ENCODE measurements at regions not wholly inside any gene's neighbourhood (a gene's known extent, or its start where the extent isn't known, plus 50 kb on each side); places are given as distances from the start of the nearest gene placed in this dataset.

GRCh38 chr5:86029308-86029707, 588.4 kb upstream of the COX7C start:
- Histone ChIP-seq H3K4me1 (replicated peaks in 1 of 2; ENCODE audit: control insufficient read depth in 2 of 2, insufficient read depth in 2 of 2, low read length in 2 of 2) (no peaks in the 10 kb centered on the region), H3K9ac (ENCODE audit: insufficient read depth in 1 of 2, low read depth in 2 of 2, low read length in 2 of 2) (no peak overlapping the region), H3K36me3 (ENCODE audit: control insufficient read depth, insufficient read depth, low read length) (no peaks in the 10 kb centered on the region), H4K20me1 (replicated peaks; ENCODE audit: control insufficient read depth, insufficient read depth, low read length) (no peaks in the 10 kb centered on the region), H3K79me2 (ENCODE audit: control insufficient read depth, insufficient read depth, low read length) (no peaks in the 10 kb centered on the region), H3K27ac (ENCODE audit: extremely low read depth, low read depth, low read length) (no peak overlapping the region), H3K9me1 (ENCODE audit: control insufficient read depth, insufficient read depth, low read length) (no peaks in the 10 kb centered on the region), H3K9me3 (replicated peaks; ENCODE audit: control insufficient read depth, insufficient read depth, low read depth, low read length) (no peaks in the 10 kb centered on the region), H3K4me3 (no peak overlapping the region), H3K4me2 (ENCODE audit: insufficient read depth, low read length) (no peak overlapping the region), H3K27me3 (ENCODE audit: control insufficient read depth in 2 of 2, insufficient read depth in 2 of 2, low read length in 2 of 2) (no peaks in the 10 kb centered on the region), H2AFZ (ENCODE audit: low read depth, low read length) (no peak overlapping the region)
- POLR2A ChIA-PET, result no interaction called here
- no TSS peak for BruUV-seq (replicated peaks)
- peak; percentile 28; the same call in 1 of the 2 replicates for TF ChIP-seq ARID1B (IDR thresholded peaks at IDR 0.05)
- peak; percentile 29; the same call in 1 of the 2 replicates for TF ChIP-seq TCF3 (CRISPR knock-in tag; IDR thresholded peaks at IDR 0.05)
- TF ChIP-seq HNRNPH1 (optimal IDR thresholded peaks at IDR 0.05; ENCODE audit: low read depth, low read length), result no peak
- no peak for TF ChIP-seq GABPB1 (CRISPR knock-in tag; IDR thresholded peaks at IDR 0.05)
- no peak for TF ChIP-seq ZNF395 (CRISPR knock-in tag; IDR thresholded peaks at IDR 0.05)
- no peak for TF ChIP-seq HDAC8 (tag; IDR thresholded peaks at IDR 0.05)
- 0 out of 2 replicates have a peak, but pooled peaks have one; percentile 27 for TF ChIP-seq TEAD4 (IDR thresholded peaks at IDR 0.05; ENCODE audit: low read length)
- no peak for TF ChIP-seq TEAD4 (CRISPR knock-in tag; IDR thresholded peaks at IDR 0.05; ENCODE audit: borderline replicate concordance)
- peak; percentile 51; the same call in 1 of the 2 replicates for TF ChIP-seq CBFA2T2 (conservative IDR thresholded peaks at IDR 0.05)
- TF ChIP-seq MEF2D (tag; conservative IDR thresholded peaks at IDR 0.05; ENCODE audit: low read depth), result no peak
- TF ChIP-seq PRPF4 (IDR thresholded peaks at IDR 0.05; ENCODE audit: insufficient read depth, low read depth, low read length, poor library complexity, severe bottlenecking), result no peak
- TF ChIP-seq NR2C1 (IDR thresholded peaks at IDR 0.05), result no peak
- TF ChIP-seq NR2C1 (tag; IDR thresholded peaks at IDR 0.05), result no peak
- TF ChIP-seq SNRNP70 (optimal IDR thresholded peaks at IDR 0.05; ENCODE audit: low read depth, low read length), result no peak
- no peak for TF ChIP-seq SIN3B (IDR thresholded peaks at IDR 0.05; ENCODE audit: low read depth)
- peak; percentile 56 for TF ChIP-seq CBFA2T3 (IDR thresholded peaks at IDR 0.05)
- TF ChIP-seq TAL1 (IDR thresholded peaks at IDR 0.05), result peak; percentile 68
- no peak for TF ChIP-seq TAF9B (IDR thresholded peaks at IDR 0.05; ENCODE audit: partially characterized antibody)
- no peak for TF ChIP-seq MXI1 (IDR thresholded peaks at IDR 0.05; ENCODE audit: low read depth, low read length)
- no peak for TF ChIP-seq CUX1 (CRISPR knock-in tag; IDR thresholded peaks at IDR 0.05)
- 6% methylated on average over 1 of the region's 1 CpG for WGBS (ENCODE audit: insufficient coverage, low coverage, missing lambda C conversion rate)
- CTCF ChIA-PET (ENCODE audit: low intra/inter-chr PET ratio), result no interaction called here
- DNase-seq (ENCODE audit: extremely low read depth in 1 of 4, low spot score in 3 of 4) (no peak), FAIRE-seq (no peak), ATAC-seq (no peak)
- in situ Hi-C loops (cut with MboI), result no loop called here
- intact Hi-C loops (cut with micrococcal nuclease), result no loop called here
